ENCODE measurements at regions not wholly inside any gene's neighbourhood (a gene's known extent, or its start where the extent isn't known, plus 50 kb on each side); places are given as distances from the start of the nearest gene placed in this dataset.

GRCh38 chr12:77189901-77190416 lies 124.6 kb upstream of the E2F7 start:
- no peaks in the 10 kb centered on the region for H3K9me2 ChIP-seq
- H3K79me2 ChIP-seq (ENCODE audit: insufficient read depth): no peaks in the 10 kb centered on the region
- H3K9me3 ChIP-seq: no peaks in the 10 kb centered on the region
- H3K27me3 ChIP-seq (ENCODE audit: insufficient read depth): no peaks in the 10 kb centered on the region
- no peaks in the 10 kb centered on the region for H4K20me1 ChIP-seq (ENCODE audit: insufficient read depth)
- peak overlapping the region; percentile 70 for H3K4me2 ChIP-seq
- peak overlapping the region; percentile 17 to 33; a peak in 3 of 4 replicates for H3K4me3 ChIP-seq (ENCODE audit: low read depth in 2 of 2, low read length in 1 of 2)
- peaks cover 26% of the 10 kb centered on the region for H3F3A ChIP-seq (replicated peaks; ENCODE audit: insufficient read depth)
- peaks cover 0 to 10% of the 10 kb centered on the region in 2 experiments; a peak in 3 of 4 replicates for H3K4me1 ChIP-seq (ENCODE audit: control insufficient read depth in 1 of 2, insufficient read depth in 2 of 2, low read depth in 1 of 2, low read length in 1 of 2)
- ChIA-PET CTCF (interaction anchor here (0.7 kb wide), 1 partner anchor 794 kb away, joined by 3 read pairs; no protein-coding TSS in a partner anchor), POLR2A (no interaction called here)
- no peaks in the 10 kb centered on the region for H3K36me3 ChIP-seq (replicated peaks in 1 of 2; ENCODE audit: control insufficient read depth in 1 of 2, insufficient read depth in 2 of 2, low read length in 1 of 2)
- peak overlapping the region; percentile 81 to 97; a peak in 3 of 4 replicates for H3K27ac ChIP-seq (ENCODE audit: low read depth in 2 of 2, low read length in 1 of 2)
- WGBS (ENCODE audit: low lambda C conversion rate): 3% methylated on average over 3 of the region's 3 CpGs
- no peak for DNase-seq
- H3K9ac ChIP-seq: peak overlapping the region; percentile 62
- H2AFZ ChIP-seq (ENCODE audit: low read depth): peak overlapping the region; percentile 55; the same call in 1 of the 2 replicates
- TF ChIP-seq MXI1 (IDR thresholded peaks at IDR 0.05; ENCODE audit: low read depth, low read length) (no peak), RAD21 (IDR thresholded peaks at IDR 0.05; ENCODE audit: low read length) (no peak), POLR2AphosphoS5 (IDR thresholded peaks at IDR 0.05; ENCODE audit: low read depth, low read length) (peak; percentile 49; the same call in 1 of the 2 replicates), EZH2phosphoT487 (IDR thresholded peaks at IDR 0.05; ENCODE audit: borderline replicate concordance, low read depth) (no peak), RXRA (IDR thresholded peaks at IDR 0.05; ENCODE audit: borderline replicate concordance, low read depth) (no peak; the same call in 1 of the 2 replicates), MEF2A (IDR thresholded peaks at IDR 0.05; ENCODE audit: borderline replicate concordance, low read depth) (no peak), NFIC (IDR thresholded peaks at IDR 0.05; ENCODE audit: borderline replicate concordance) (no peak), TAF1 (IDR thresholded peaks at IDR 0.05; ENCODE audit: borderline replicate concordance, low read depth, low read length) (no peak), FOXJ3 (CRISPR knock-in tag; IDR thresholded peaks at IDR 0.05) (no peak), TEAD4 (IDR thresholded peaks at IDR 0.05; ENCODE audit: borderline replicate concordance, insufficient read depth) (no peak), FOXM1 (IDR thresholded peaks at IDR 0.05; ENCODE audit: low read depth) (peak; percentile 55; the same call in 1 of the 2 replicates), SMC3 (IDR thresholded peaks at IDR 0.05; ENCODE audit: low read depth, low read length) (no peak), NRF1 (IDR thresholded peaks at IDR 0.05; ENCODE audit: low read depth, low read length) (no peak), CHD2 (IDR thresholded peaks at IDR 0.05; ENCODE audit: low read length, partially characterized antibody) (no peak), RFX5 (IDR thresholded peaks at IDR 0.05; ENCODE audit: low read length) (no peak), SIN3A (IDR thresholded peaks at IDR 0.05; ENCODE audit: borderline replicate concordance, low read depth, low read length) (no peak), FOSL2 (IDR thresholded peaks at IDR 0.05; ENCODE audit: borderline replicate concordance, low read depth) (peak; percentile 34; the same call in 1 of the 2 replicates), EP300 (IDR thresholded peaks at IDR 0.05; ENCODE audit: borderline replicate concordance in 1 of 2, low read depth in 1 of 2, low read length in 1 of 2) (peak in 1 of 2 experiments; percentile 66; a peak in 2 of 4 replicates), ZBTB33 (IDR thresholded peaks at IDR 0.05; ENCODE audit: borderline replicate concordance, low read depth) (no peak), ELF1 (IDR thresholded peaks at IDR 0.05) (no peak), RCOR1 (IDR thresholded peaks at IDR 0.05; ENCODE audit: low read length) (no peak), JUND (IDR thresholded peaks at IDR 0.05) (peak; percentile 35), USF1 (IDR thresholded peaks at IDR 0.05; ENCODE audit: borderline replicate concordance, low read depth) (0 out of 2 replicates have a peak, but pooled peaks have one; percentile 9), USF2 (IDR thresholded peaks at IDR 0.05; ENCODE audit: borderline replicate concordance, low read depth, low read length) (no peak), GABPA (IDR thresholded peaks at IDR 0.05; ENCODE audit: low read depth) (no peak), TCF12 (IDR thresholded peaks at IDR 0.05) (peak; percentile 81)
- TF ChIP-seq, protein P1, sequence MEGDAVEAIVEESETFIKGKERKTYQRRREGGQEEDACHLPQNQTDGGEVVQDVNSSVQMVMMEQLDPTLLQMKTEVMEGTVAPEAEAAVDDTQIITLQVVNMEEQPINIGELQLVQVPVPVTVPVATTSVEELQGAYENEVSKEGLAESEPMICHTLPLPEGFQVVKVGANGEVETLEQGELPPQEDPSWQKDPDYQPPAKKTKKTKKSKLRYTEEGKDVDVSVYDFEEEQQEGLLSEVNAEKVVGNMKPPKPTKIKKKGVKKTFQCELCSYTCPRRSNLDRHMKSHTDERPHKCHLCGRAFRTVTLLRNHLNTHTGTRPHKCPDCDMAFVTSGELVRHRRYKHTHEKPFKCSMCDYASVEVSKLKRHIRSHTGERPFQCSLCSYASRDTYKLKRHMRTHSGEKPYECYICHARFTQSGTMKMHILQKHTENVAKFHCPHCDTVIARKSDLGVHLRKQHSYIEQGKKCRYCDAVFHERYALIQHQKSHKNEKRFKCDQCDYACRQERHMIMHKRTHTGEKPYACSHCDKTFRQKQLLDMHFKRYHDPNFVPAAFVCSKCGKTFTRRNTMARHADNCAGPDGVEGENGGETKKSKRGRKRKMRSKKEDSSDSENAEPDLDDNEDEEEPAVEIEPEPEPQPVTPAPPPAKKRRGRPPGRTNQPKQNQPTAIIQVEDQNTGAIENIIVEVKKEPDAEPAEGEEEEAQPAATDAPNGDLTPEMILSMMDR (IDR thresholded peaks at IDR 0.05): no peak
- TF ChIP-seq, protein P2, sequence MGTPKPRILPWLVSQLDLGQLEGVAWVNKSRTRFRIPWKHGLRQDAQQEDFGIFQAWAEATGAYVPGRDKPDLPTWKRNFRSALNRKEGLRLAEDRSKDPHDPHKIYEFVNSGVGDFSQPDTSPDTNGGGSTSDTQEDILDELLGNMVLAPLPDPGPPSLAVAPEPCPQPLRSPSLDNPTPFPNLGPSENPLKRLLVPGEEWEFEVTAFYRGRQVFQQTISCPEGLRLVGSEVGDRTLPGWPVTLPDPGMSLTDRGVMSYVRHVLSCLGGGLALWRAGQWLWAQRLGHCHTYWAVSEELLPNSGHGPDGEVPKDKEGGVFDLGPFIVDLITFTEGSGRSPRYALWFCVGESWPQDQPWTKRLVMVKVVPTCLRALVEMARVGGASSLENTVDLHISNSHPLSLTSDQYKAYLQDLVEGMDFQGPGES (IDR thresholded peaks at IDR 0.05; ENCODE audit: low read depth, low read length): no peak
- TF ChIP-seq, protein P3, sequence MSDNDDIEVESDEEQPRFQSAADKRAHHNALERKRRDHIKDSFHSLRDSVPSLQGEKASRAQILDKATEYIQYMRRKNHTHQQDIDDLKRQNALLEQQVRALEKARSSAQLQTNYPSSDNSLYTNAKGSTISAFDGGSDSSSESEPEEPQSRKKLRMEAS (IDR thresholded peaks at IDR 0.05; ENCODE audit: low read depth): peak; percentile 58
